ENCODE measurements at regions not wholly inside any gene's neighbourhood (a gene's known extent, or its start where the extent isn't known, plus 50 kb on each side); places are given as distances from the start of the nearest gene placed in this dataset.
A peak's percentile ranks its signal among the peaks of the same experiment; 100 is the strongest.

- Histone ChIP-seq H4K8ac (ENCODE audit: low read depth, low read length) (no peak overlapping the region), H3K79me1 (ENCODE audit: low read depth, low read length) (no peaks in the 10 kb centered on the region), H3K36me3 (replicated peaks in 1 of 2; ENCODE audit: control insufficient read depth in 2 of 2, insufficient read depth in 2 of 2, low read length in 2 of 2) (no peaks in the 10 kb centered on the region), H4K91ac (ENCODE audit: low read depth, low read length, poor library complexity) (no peak overlapping the region), H3K9me3 (replicated peaks in 1 of 2; ENCODE audit: control insufficient read depth in 2 of 2, insufficient read depth in 1 of 2, low read depth in 1 of 2, low read length in 2 of 2) (peaks cover 0 to 3% of the 10 kb centered on the region in 2 donors), H3K23ac (ENCODE audit: low read depth, low read length, poor library complexity) (no peak overlapping the region), H3K4ac (ENCODE audit: low read length) (no peak overlapping the region), H2AK5ac (ENCODE audit: low read depth, low read length) (no peak overlapping the region), H2BK5ac (ENCODE audit: low read length) (no peak overlapping the region), H2AFZ (ENCODE audit: low read length) (no peak overlapping the region), H3K18ac (ENCODE audit: low read length) (no peak overlapping the region), H3K4me2 (ENCODE audit: insufficient read depth, low read length, poor library complexity, severe bottlenecking) (no peak overlapping the region), H2BK15ac (ENCODE audit: low read length) (no peak overlapping the region), H2BK120ac (ENCODE audit: low read depth, low read length) (no peak overlapping the region), H3K27me3 (ENCODE audit: control insufficient read depth in 3 of 3, insufficient read depth in 3 of 3, low read depth in 1 of 3, low read length in 3 of 3) (no peaks in the 10 kb centered on the region), H3K9ac (ENCODE audit: low read depth, low read length, poor library complexity) (no peak overlapping the region), H3K14ac (ENCODE audit: low read length) (no peak overlapping the region), H3K4me1 (ENCODE audit: control insufficient read depth in 2 of 2, insufficient read depth in 1 of 2, low read depth in 1 of 2, low read length in 2 of 2) (no peaks in the 10 kb centered on the region), H2BK12ac (ENCODE audit: low read length) (no peak overlapping the region), H3K4me3 (ENCODE audit: low read length in 2 of 2) (no peak overlapping the region), H3K27ac (replicated peaks; ENCODE audit: low read length) (no peak overlapping the region)
- no CpG with 5 or more reads among the region's 12 CpGs for WGBS, 2 donors (ENCODE audit: extremely low coverage in 2 of 2, insufficient read length in 2 of 2, insufficient replicate concordance in 1 of 2)
- DNase-seq (ENCODE audit: low spot score), result no peak
These were observed 106.8 kb downstream of the CYP26B1 start for GRCh38 chr2:72040629-72041571.

- Histone ChIP-seq H3K4me2 (ENCODE audit: insufficient read depth, low read length, poor library complexity, severe bottlenecking) (no peak overlapping the region), H2BK5ac (ENCODE audit: low read length) (no peak overlapping the region), H4K91ac (ENCODE audit: low read depth, low read length, poor library complexity) (no peak overlapping the region), H2BK120ac (ENCODE audit: low read depth, low read length) (no peak overlapping the region), H3K9me3 (replicated peaks in 1 of 2; ENCODE audit: control insufficient read depth in 2 of 2, insufficient read depth in 1 of 2, low read depth in 1 of 2, low read length in 2 of 2) (peaks cover 0 to under 1% of the 10 kb centered on the region in 2 donors), H3K36me3 (replicated peaks in 1 of 2; ENCODE audit: control insufficient read depth in 2 of 2, insufficient read depth in 2 of 2, low read length in 2 of 2) (no peaks in the 10 kb centered on the region), H2AFZ (ENCODE audit: low read length) (no peak overlapping the region), H3K4ac (ENCODE audit: low read length) (no peak overlapping the region), H3K23ac (ENCODE audit: low read depth, low read length, poor library complexity) (no peak overlapping the region), H3K4me1 (ENCODE audit: control insufficient read depth in 2 of 2, insufficient read depth in 1 of 2, low read depth in 1 of 2, low read length in 2 of 2) (no peaks in the 10 kb centered on the region), H3K14ac (ENCODE audit: low read length) (no peak overlapping the region), H2BK12ac (ENCODE audit: low read length) (no peak overlapping the region), H3K27ac (replicated peaks; ENCODE audit: low read length) (no peak overlapping the region), H4K8ac (ENCODE audit: low read depth, low read length) (no peak overlapping the region), H2BK15ac (ENCODE audit: low read length) (no peak overlapping the region), H3K27me3 (ENCODE audit: control insufficient read depth in 3 of 3, insufficient read depth in 3 of 3, low read depth in 1 of 3, low read length in 3 of 3) (no peaks in the 10 kb centered on the region), H2AK5ac (ENCODE audit: low read depth, low read length) (no peak overlapping the region), H3K79me1 (ENCODE audit: low read depth, low read length) (no peaks in the 10 kb centered on the region), H3K18ac (ENCODE audit: low read length) (no peak overlapping the region), H3K4me3 (ENCODE audit: low read length in 2 of 2) (no peak overlapping the region), H3K9ac (ENCODE audit: low read depth, low read length, poor library complexity) (no peak overlapping the region)
- no CpG with 5 or more reads among the region's 5 CpGs for WGBS, 2 donors (ENCODE audit: extremely low coverage in 2 of 2, insufficient read length in 2 of 2, insufficient replicate concordance in 1 of 2)
- no peak for DNase-seq (ENCODE audit: low spot score)
These were observed 109.1 kb downstream of the CYP26B1 start for GRCh38 chr2:72038524-72038923.

GRCh38 chr2:72037261-72037666 is 110.4 kb downstream of the CYP26B1 start:
- H3K18ac ChIP-seq (ENCODE audit: low read length), result no peak overlapping the region
- peak overlapping the region; percentile 8 for H2BK5ac ChIP-seq (ENCODE audit: low read length)
- H2BK15ac ChIP-seq (ENCODE audit: low read length), result no peak overlapping the region
- H3K36me3 ChIP-seq (replicated peaks in 1 of 2; ENCODE audit: control insufficient read depth in 2 of 2, insufficient read depth in 2 of 2, low read length in 2 of 2), result no peaks in the 10 kb centered on the region
- H3K4ac ChIP-seq (ENCODE audit: low read length), result no peak overlapping the region
- H2AK5ac ChIP-seq (ENCODE audit: low read depth, low read length), result no peak overlapping the region
- H3K27me3 ChIP-seq (ENCODE audit: control insufficient read depth in 3 of 3, insufficient read depth in 3 of 3, low read depth in 1 of 3, low read length in 3 of 3), result no peaks in the 10 kb centered on the region
- DNase-seq (ENCODE audit: low spot score), result no peak
- no peak overlapping the region for H2AFZ ChIP-seq (ENCODE audit: low read length)
- H3K79me1 ChIP-seq (ENCODE audit: low read depth, low read length), result no peaks in the 10 kb centered on the region
- H3K4me1 ChIP-seq (ENCODE audit: control insufficient read depth in 2 of 2, insufficient read depth in 1 of 2, low read depth in 1 of 2, low read length in 2 of 2), result peaks cover 0 to 4% of the 10 kb centered on the region in 2 donors
- WGBS, 2 donors (ENCODE audit: extremely low coverage in 2 of 2, insufficient read length in 2 of 2, insufficient replicate concordance in 1 of 2), result no CpG with 5 or more reads among the region's 5 CpGs
- H2BK12ac ChIP-seq (ENCODE audit: low read length), result no peak overlapping the region
- H3K14ac ChIP-seq (ENCODE audit: low read length), result no peak overlapping the region
- no peak overlapping the region for H3K27ac ChIP-seq (replicated peaks; ENCODE audit: low read length)
- no peak overlapping the region for H2BK120ac ChIP-seq (ENCODE audit: low read depth, low read length)
- no peak overlapping the region for H3K4me3 ChIP-seq (ENCODE audit: low read length in 2 of 2)
- no peak overlapping the region for H3K9ac ChIP-seq (ENCODE audit: low read depth, low read length, poor library complexity)
- H3K23ac ChIP-seq (ENCODE audit: low read depth, low read length, poor library complexity), result no peak overlapping the region
- H4K8ac ChIP-seq (ENCODE audit: low read depth, low read length), result no peak overlapping the region
- no peak overlapping the region for H3K4me2 ChIP-seq (ENCODE audit: insufficient read depth, low read length, poor library complexity, severe bottlenecking)
- H4K91ac ChIP-seq (ENCODE audit: low read depth, low read length, poor library complexity), result no peak overlapping the region
- no peaks in the 10 kb centered on the region for H3K9me3 ChIP-seq (replicated peaks in 1 of 2; ENCODE audit: control insufficient read depth in 2 of 2, insufficient read depth in 1 of 2, low read depth in 1 of 2, low read length in 2 of 2)

- no peak overlapping the region for H3K18ac ChIP-seq (ENCODE audit: low read length)
- no CpG with 5 or more reads among the region's 6 CpGs for WGBS, 2 donors (ENCODE audit: extremely low coverage in 2 of 2, insufficient read length in 2 of 2, insufficient replicate concordance in 1 of 2)
- H3K14ac ChIP-seq (ENCODE audit: low read length), result no peak overlapping the region
- no peak overlapping the region for H4K8ac ChIP-seq (ENCODE audit: low read depth, low read length)
- no peak overlapping the region for H2AFZ ChIP-seq (ENCODE audit: low read length)
- H3K27ac ChIP-seq (replicated peaks; ENCODE audit: low read length), result no peak overlapping the region
- no peak overlapping the region for H3K9ac ChIP-seq (ENCODE audit: low read depth, low read length, poor library complexity)
- H3K4me3 ChIP-seq (ENCODE audit: low read length in 2 of 2), result no peak overlapping the region
- peaks cover 0 to 6% of the 10 kb centered on the region in 2 donors for H3K4me1 ChIP-seq (ENCODE audit: control insufficient read depth in 2 of 2, insufficient read depth in 1 of 2, low read depth in 1 of 2, low read length in 2 of 2)
- no peaks in the 10 kb centered on the region for H3K79me1 ChIP-seq (ENCODE audit: low read depth, low read length)
- no peak overlapping the region for H2BK120ac ChIP-seq (ENCODE audit: low read depth, low read length)
- no peak overlapping the region for H2BK15ac ChIP-seq (ENCODE audit: low read length)
- no peak overlapping the region for H4K91ac ChIP-seq (ENCODE audit: low read depth, low read length, poor library complexity)
- no peak overlapping the region for H3K4me2 ChIP-seq (ENCODE audit: insufficient read depth, low read length, poor library complexity, severe bottlenecking)
- H3K9me3 ChIP-seq (replicated peaks in 1 of 2; ENCODE audit: control insufficient read depth in 2 of 2, insufficient read depth in 1 of 2, low read depth in 1 of 2, low read length in 2 of 2), result no peaks in the 10 kb centered on the region
- no peak overlapping the region for H2AK5ac ChIP-seq (ENCODE audit: low read depth, low read length)
- H3K4ac ChIP-seq (ENCODE audit: low read length), result no peak overlapping the region
- H2BK5ac ChIP-seq (ENCODE audit: low read length), result no peak overlapping the region
- H3K36me3 ChIP-seq (replicated peaks in 1 of 2; ENCODE audit: control insufficient read depth in 2 of 2, insufficient read depth in 2 of 2, low read length in 2 of 2), result no peaks in the 10 kb centered on the region
- no peaks in the 10 kb centered on the region for H3K27me3 ChIP-seq (ENCODE audit: control insufficient read depth in 3 of 3, insufficient read depth in 3 of 3, low read depth in 1 of 3, low read length in 3 of 3)
- H2BK12ac ChIP-seq (ENCODE audit: low read length), result no peak overlapping the region
- H3K23ac ChIP-seq (ENCODE audit: low read depth, low read length, poor library complexity), result no peak overlapping the region
- no peak for DNase-seq (ENCODE audit: low spot score)
These were observed 111.1 kb downstream of the CYP26B1 start for GRCh38 chr2:72036595-72036994.

Data from neuronal stem cell (in vitro differentiated cells).